ENCODE measurements at regions not wholly inside any gene's neighbourhood (a gene's known extent, or its start where the extent isn't known, plus 50 kb on each side); places are given as distances from the start of the nearest gene placed in this dataset.

DNA sequence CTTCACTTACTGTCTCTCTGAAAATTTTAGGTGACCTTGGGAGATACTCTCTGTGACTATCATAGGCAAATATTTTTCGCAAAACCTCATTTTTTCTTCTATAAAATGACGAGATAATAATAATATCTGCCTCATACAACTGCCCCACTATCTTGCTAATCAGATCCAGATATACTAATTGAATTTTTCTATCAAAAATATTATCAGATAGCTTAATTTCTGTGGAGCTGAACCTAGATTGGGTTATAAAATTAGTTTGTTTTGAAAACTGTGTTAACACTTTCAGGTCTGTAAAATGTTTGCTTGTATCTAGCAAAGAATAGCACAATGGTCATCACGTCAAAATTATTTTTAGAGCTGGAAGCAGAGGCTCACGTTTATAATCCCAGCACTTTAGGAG is 486.7 kb upstream of the LRRN3 start:
- H3K4me3 Mint-ChIP-seq: no peak overlapping the region
- Histone ChIP-seq H3K36me3 (ENCODE audit: control insufficient read depth in 2 of 3, insufficient read depth in 3 of 3, low read length in 3 of 3) (no peaks in the 10 kb centered on the region), H3K4me3 (ENCODE audit: low read length) (no peak overlapping the region), H3K9me3 (ENCODE audit: control insufficient read depth in 2 of 3, low read length in 3 of 3) (no peaks in the 10 kb centered on the region), H3K4me1 (ENCODE audit: control insufficient read depth in 2 of 2, insufficient read depth in 2 of 2, low read length in 2 of 2) (no peaks in the 10 kb centered on the region), H3K27ac (ENCODE audit: low read depth, low read length) (no peak overlapping the region), H3K27me3 (ENCODE audit: control insufficient read depth in 2 of 2, insufficient read depth in 2 of 2, low read length in 2 of 2) (no peaks in the 10 kb centered on the region)
- POLR2A ChIA-PET: no interaction called here
- H3K36me3 Mint-ChIP-seq: peaks cover 0 to 7% (median 0%) of the 10 kb centered on the region in 5 donors
- DNase-seq: no peak
- no peak for ATAC-seq
- peaks cover 0 to 8% (median 0%) of the 10 kb centered on the region in 11 donors for H3K9me3 Mint-ChIP-seq
- CTCF ChIA-PET: interaction anchor here (4.1 kb wide), 1 partner anchor 495 kb away, joined by 19 read pairs; no protein-coding TSS in a partner anchor
- no peak overlapping the region for H3K27ac Mint-ChIP-seq
- H3K27me3 Mint-ChIP-seq: peaks cover 0 to 5% (median 0%) of the 10 kb centered on the region in 5 donors
- intact Hi-C loops (cut with micrococcal nuclease): no loop called here
- peaks cover 3 to 10% (median 8%) of the 10 kb centered on the region in 7 donors for H3K4me1 Mint-ChIP-seq

DNA sequence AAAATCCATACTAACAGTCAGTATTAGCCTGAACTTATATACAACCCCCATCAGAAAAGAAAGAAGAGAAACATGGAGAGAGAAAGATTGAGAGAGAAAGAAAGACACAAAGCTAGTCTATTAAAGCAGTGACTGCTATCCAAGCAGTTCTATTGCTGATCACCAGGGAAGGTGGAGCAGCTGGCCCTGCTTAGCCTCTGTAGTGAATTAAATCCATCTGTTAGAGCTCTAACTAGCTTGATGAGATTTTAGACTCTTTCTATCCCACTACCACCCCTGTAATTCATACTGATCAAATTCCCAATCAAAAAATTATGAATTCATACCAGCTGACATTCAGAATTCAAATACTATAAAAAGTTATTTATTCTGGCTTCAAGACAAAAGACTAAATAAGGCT is 486.0 kb upstream of the LRRN3 start:
- peaks cover 0 to 8% (median 0%) of the 10 kb centered on the region in 5 donors for H3K27me3 Mint-ChIP-seq
- peaks cover 0 to 8% (median 0%) of the 10 kb centered on the region in 11 donors for H3K9me3 Mint-ChIP-seq
- ChIA-PET POLR2A (interaction anchor here (0.9 kb wide), 1 partner anchor 8 kb away, joined by 4 read pairs; no protein-coding TSS in a partner anchor), CTCF (interaction anchor here (0.6 to 4.1 kb wide), 4 partner anchors 9 to 494 kb away, joined by 3 to 19 read pairs (median 4); no protein-coding TSS in a partner anchor)
- intact Hi-C loops (cut with micrococcal nuclease): no loop called here
- Histone ChIP-seq H3K9me3 (ENCODE audit: control insufficient read depth in 2 of 3, low read length in 3 of 3) (no peaks in the 10 kb centered on the region), H3K4me1 (ENCODE audit: control insufficient read depth in 2 of 2, insufficient read depth in 2 of 2, low read length in 2 of 2) (no peaks in the 10 kb centered on the region), H3K27me3 (ENCODE audit: control insufficient read depth in 2 of 2, insufficient read depth in 2 of 2, low read length in 2 of 2) (no peaks in the 10 kb centered on the region), H3K4me3 (ENCODE audit: low read length) (no peak overlapping the region), H3K36me3 (ENCODE audit: control insufficient read depth in 2 of 3, insufficient read depth in 3 of 3, low read length in 3 of 3) (no peaks in the 10 kb centered on the region), H3K27ac (ENCODE audit: low read depth, low read length) (no peak overlapping the region)
- peaks cover 3 to 10% (median 8%) of the 10 kb centered on the region in 7 donors for H3K4me1 Mint-ChIP-seq
- no peak overlapping the region for H3K27ac Mint-ChIP-seq
- H3K36me3 Mint-ChIP-seq: peaks cover 0 to 7% (median 0%) of the 10 kb centered on the region in 5 donors
- ATAC-seq (no peak), DNase-seq (no peak)
- H3K4me3 Mint-ChIP-seq: no peak overlapping the region

GRCh38 chr7:110607050-110607857 is 483.7 kb upstream of the LRRN3 start:
- peaks cover 3 to 10% (median 8%) of the 10 kb centered on the region in 7 donors for H3K4me1 Mint-ChIP-seq
- POLR2A ChIA-PET: no interaction called here
- intact Hi-C loops (cut with micrococcal nuclease): no loop called here
- H3K9me3 Mint-ChIP-seq: peaks cover 0 to 8% (median 0%) of the 10 kb centered on the region in 11 donors
- CTCF ChIA-PET: interaction anchor here (0.6 kb wide), 1 partner anchor 483 kb away, joined by 4 read pairs; the partner anchor contains the start of gene LRRN3
- ATAC-seq (peak; percentile 27), DNase-seq (no peak)
- H3K4me3 Mint-ChIP-seq: peak overlapping the region in 1 of 10 donors; percentile 4
- H3K4me1 ChIP-seq (ENCODE audit: control insufficient read depth in 2 of 2, insufficient read depth in 2 of 2, low read length in 2 of 2): no peaks in the 10 kb centered on the region
- peaks cover 0 to 7% (median 0%) of the 10 kb centered on the region in 5 donors for H3K36me3 Mint-ChIP-seq
- no peaks in the 10 kb centered on the region for H3K36me3 ChIP-seq (ENCODE audit: control insufficient read depth in 2 of 3, insufficient read depth in 3 of 3, low read length in 3 of 3)
- peak overlapping the region in 1 of 9 donors; percentile 26 for H3K27ac Mint-ChIP-seq
- no peaks in the 10 kb centered on the region for H3K9me3 ChIP-seq (ENCODE audit: control insufficient read depth in 2 of 3, low read length in 3 of 3)
- no peaks in the 10 kb centered on the region for H3K27me3 ChIP-seq (ENCODE audit: control insufficient read depth in 2 of 2, insufficient read depth in 2 of 2, low read length in 2 of 2)
- no peak overlapping the region for H3K4me3 ChIP-seq (ENCODE audit: low read length)
- H3K27me3 Mint-ChIP-seq: peaks cover 0 to 11% (median 0%) of the 10 kb centered on the region in 5 donors
- no peak overlapping the region for H3K27ac ChIP-seq (ENCODE audit: low read depth, low read length)

DNA sequence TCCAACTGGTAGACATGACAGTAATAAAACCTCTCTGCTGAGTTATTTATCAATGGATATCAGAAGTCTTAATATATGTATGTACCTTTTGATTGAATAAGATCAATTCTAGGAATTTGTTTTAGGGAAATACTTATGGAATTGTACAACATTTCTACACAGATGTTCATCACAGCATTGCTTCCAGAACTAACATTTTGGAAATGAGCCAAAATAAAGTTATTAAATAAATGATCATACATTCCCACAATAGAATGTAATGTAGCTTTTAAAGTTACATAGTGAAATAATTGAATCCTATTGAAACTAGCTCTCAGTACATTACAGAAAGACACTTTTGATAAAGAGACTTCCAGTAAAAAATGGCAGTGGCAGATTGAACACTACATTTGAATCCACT is 481.6 kb upstream of the LRRN3 start:
- Histone ChIP-seq H3K4me1 (ENCODE audit: control insufficient read depth in 2 of 2, insufficient read depth in 2 of 2, low read length in 2 of 2) (no peaks in the 10 kb centered on the region), H3K36me3 (ENCODE audit: control insufficient read depth in 2 of 3, insufficient read depth in 3 of 3, low read length in 3 of 3) (no peaks in the 10 kb centered on the region), H3K4me3 (ENCODE audit: low read length) (no peak overlapping the region), H3K27ac (ENCODE audit: low read depth, low read length) (no peak overlapping the region), H3K27me3 (ENCODE audit: control insufficient read depth in 2 of 2, insufficient read depth in 2 of 2, low read length in 2 of 2) (no peaks in the 10 kb centered on the region), H3K9me3 (ENCODE audit: control insufficient read depth in 2 of 3, low read length in 3 of 3) (no peaks in the 10 kb centered on the region)
- Mint-ChIP-seq H3K4me3 (no peak overlapping the region), H3K9me3 (peaks cover 0 to 5% (median 0%) of the 10 kb centered on the region in 11 donors), H3K27ac (no peak overlapping the region), H3K4me1 (peaks cover 3 to 10% (median 8%) of the 10 kb centered on the region in 7 donors), H3K36me3 (peaks cover 0 to 7% (median 0%) of the 10 kb centered on the region in 5 donors), H3K27me3 (peaks cover 0 to 11% (median 0%) of the 10 kb centered on the region in 5 donors)
- no peak for ATAC-seq
- intact Hi-C loops (cut with micrococcal nuclease): no loop called here
- ChIA-PET POLR2A (no interaction called here), CTCF (no interaction called here)
- no peak for DNase-seq

- peaks cover 0 to under 1% (median 0%) of the 10 kb centered on the region in 7 donors for H3K4me1 Mint-ChIP-seq
- CTCF ChIA-PET: no interaction called here
- H3K27me3 Mint-ChIP-seq: peaks cover 0 to 18% (median 0%) of the 10 kb centered on the region in 5 donors
These were observed 478.2 kb upstream of the LRRN3 start for GRCh38 chr7:110612680-110613079.

More at GRCh38 chr7:110612680-110613079, 478.2 kb upstream of the LRRN3 start:
- no peaks in the 10 kb centered on the region for H3K4me1 ChIP-seq (ENCODE audit: control insufficient read depth in 2 of 2, insufficient read depth in 2 of 2, low read length in 2 of 2)
- peaks cover 0 to 6% (median 0%) of the 10 kb centered on the region in 11 donors for H3K9me3 Mint-ChIP-seq
- no peaks in the 10 kb centered on the region for H3K27me3 ChIP-seq (ENCODE audit: control insufficient read depth in 2 of 2, insufficient read depth in 2 of 2, low read length in 2 of 2)
- H3K9me3 ChIP-seq (ENCODE audit: control insufficient read depth in 2 of 3, low read length in 3 of 3): no peaks in the 10 kb centered on the region
- intact Hi-C loops (cut with micrococcal nuclease): no loop called here
- no peak for ATAC-seq
- no peak overlapping the region for H3K4me3 Mint-ChIP-seq
- no peaks in the 10 kb centered on the region for H3K36me3 Mint-ChIP-seq
- H3K27ac ChIP-seq (ENCODE audit: low read depth, low read length): no peak overlapping the region
- DNase-seq: no peak
- H3K27ac Mint-ChIP-seq: peak overlapping the region in 1 of 9 donors; percentile 23
- no peak overlapping the region for H3K4me3 ChIP-seq (ENCODE audit: low read length)
- POLR2A ChIA-PET: no interaction called here
- no peaks in the 10 kb centered on the region for H3K36me3 ChIP-seq (ENCODE audit: control insufficient read depth in 2 of 3, insufficient read depth in 3 of 3, low read length in 3 of 3)

All from naive thymus-derived CD4-positive, alpha-beta T cell (primary cell).